ENCODE measurements at regions not wholly inside any gene's neighbourhood (a gene's known extent, or its start where the extent isn't known, plus 50 kb on each side); places are given as distances from the start of the nearest gene placed in this dataset.
"Not testable (repeated sequence)": the region's sequence is repeated elsewhere in the genome, so short reads cannot be mapped to it uniquely, and the experiment has no call there.

DNA sequence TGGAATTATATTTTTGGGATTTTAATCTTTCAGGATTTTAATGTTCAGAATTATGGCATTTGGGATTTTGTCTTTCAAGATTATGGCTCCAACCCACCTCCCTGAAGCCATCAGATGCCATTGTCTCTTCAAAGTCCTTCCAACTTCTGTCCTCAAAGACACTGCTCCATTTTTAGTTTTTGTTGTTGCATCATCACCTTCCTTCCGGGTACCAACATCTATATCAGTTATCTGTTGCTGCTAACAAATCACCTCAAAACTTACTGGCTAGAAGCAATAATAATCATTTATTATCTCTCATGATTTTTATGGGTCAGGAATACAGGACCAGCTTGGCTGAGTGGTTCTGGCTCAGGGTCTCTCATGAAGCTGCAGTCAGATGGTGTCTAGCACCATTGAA, 138.8 kb upstream of the ZBED5 start:
- no peak for DNase-seq

DNA sequence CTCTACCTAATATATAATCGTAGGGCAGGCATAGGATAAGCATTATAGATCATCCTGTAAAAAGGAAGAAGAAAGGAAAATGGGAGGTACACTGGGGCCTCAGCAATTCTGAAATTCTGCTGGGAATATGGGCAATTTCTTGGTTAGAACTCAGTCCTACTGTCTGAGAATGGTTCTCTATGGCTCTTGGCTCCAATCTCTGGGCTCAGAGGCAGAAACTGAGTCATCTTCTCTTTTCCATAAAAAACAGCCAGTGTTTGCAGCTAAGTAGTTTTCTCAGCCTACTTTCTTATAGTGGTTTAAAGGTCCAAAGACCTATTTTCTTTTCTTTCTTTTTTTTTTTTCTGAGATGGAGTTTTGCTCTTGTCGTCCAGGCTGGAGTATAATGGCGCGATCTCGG, 135.8 kb upstream of the ZBED5 start:
- no peak for DNase-seq

DNA sequence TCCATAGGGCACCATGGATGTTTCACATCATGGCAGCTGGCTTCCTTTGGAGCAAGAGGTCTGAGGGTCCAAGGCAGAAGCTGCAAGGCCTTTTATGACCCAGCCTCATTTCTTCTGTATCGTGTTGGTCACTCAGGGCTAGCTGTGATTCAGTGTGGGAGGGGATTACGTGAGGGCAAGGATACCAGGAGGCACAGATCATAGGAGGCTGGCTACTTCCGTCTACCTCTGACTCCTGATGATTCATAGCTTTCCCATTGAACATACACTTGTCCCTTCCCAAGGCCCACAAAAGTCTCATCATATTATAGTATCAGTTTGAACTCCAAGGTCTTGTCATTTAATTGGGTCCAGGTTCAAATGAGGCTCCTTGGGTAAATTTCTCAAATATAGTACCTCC, 135.3 kb upstream of the ZBED5 start:
- no peak for DNase-seq

DNA sequence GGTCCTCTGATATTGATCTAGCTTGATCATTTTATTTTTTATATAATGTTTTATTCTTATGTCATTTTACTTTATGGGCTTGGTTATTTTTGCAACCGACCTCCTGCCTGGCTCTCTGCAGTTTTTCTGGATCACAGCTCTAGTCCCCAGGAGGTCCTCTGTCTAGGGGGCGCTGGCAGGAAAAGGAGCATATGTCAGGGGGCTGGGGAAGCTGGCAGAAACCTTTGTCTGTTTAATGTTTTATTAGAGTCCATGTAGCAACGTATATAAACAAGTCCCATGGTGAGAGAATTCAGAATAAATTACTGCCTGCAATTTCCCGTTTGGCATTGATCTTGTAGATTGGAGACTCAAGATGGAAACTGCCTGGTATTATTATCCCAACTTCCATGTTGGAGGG, 133.5 kb upstream of the ZBED5 start:
- no peak for DNase-seq

DNA sequence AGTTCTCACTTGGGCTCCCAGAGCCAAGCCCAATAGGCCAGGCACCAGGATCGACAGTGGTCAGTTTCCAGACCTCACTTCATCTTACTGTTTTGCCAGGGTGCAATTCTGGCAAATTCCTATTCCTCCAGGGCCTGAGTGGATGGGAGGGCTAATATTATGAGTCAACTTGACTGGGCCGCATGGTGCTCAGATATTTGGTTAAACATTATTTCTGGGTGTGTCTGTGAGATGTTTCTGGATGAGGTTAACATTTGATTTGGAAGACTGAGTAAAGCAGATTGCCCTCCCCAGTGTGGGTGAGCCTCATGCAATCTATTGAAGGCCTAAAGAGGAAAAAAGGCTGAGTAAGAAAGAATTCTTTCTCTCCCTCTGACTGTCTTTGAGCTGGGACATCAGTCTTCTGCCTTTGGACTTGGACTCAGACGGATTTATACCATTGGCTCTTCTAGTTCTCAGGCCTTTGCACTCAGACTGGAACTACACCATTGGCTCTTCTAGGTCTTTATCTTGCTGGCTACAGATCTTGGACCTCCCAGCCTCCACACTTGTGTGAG, 132.9 kb upstream of the ZBED5 start:
- no peak for DNase-seq

DNA sequence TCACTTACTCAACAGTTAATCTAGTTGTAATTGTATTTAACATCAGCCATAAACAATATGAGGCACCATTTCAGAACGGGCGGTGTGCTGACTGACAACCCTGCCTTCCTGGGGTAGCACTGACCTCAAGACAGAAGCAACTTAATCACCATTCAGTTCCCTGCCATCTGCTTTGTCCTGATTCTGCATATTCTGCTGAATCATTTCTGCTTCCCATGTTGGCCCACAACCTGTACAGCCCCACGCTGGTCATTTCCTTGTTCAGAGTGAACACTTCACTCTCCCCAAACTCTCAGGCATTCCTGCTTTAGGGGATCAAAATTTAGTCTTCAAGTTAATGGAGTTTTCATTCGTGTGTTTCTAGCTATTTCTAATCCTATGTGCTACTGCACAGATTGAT, 132.3 kb upstream of the ZBED5 start:
- DNase-seq = no peak

DNA sequence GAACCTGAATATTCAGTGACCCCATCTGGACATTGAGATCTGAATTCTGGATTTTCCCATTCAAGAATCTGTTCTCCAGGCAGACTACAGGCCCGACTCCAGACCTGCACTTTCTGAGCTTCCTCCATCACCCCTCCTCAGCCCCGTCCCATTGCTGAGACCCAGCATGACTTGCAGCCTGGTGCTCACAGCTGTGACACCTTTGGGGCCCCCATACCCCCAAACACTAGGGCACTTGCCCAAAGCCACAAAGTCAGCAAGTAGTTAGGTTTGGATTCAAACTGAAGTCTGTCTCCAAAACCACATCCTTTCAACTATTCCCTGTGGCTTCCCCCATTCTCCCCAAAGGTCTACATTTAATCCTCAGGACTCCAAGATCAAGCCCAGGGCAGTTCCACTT, 128.2 kb upstream of the ZBED5 start:
- DNase-seq = no peak

DNA sequence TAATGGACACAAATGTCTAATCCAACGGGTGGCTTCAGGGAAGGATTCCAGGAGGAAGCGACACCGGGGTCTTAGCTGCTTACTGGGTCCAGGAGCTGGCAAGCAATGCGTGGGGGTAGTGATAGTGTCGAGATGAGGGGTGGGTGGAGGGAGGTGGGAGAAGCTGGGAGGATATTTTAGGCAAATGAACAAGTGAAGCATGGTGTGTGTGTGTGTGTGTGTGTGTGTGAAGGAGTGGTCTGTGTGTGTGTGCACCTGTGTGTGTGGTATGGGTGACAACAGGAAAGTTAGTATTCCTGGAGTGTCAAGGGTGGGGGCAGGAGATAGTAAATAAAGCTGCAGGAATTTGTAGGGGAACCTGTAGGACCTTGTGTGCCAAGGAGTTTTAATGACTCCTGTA, 126.9 kb upstream of the ZBED5 start:
- DNase-seq = no peak

DNA sequence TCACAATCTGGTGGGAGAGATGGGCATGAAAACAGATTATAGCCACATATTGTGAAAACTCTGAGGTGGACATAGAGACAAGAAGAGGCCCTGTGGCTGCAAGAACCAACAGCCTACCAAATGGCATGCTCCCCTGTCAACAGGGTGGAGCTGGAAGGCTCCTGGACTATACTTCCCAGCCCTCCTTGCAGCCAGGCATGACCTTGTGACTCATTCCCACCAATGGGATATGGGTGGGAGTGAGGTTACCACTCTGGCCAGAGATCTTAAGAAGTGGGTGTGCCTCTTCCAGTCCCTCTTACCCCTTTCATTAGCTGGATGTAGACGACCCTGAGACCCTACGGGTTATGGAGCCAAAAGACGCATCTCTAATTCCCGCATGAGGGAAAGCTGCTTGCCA, 126.4 kb upstream of the ZBED5 start:
- DNase-seq = no peak

DNA sequence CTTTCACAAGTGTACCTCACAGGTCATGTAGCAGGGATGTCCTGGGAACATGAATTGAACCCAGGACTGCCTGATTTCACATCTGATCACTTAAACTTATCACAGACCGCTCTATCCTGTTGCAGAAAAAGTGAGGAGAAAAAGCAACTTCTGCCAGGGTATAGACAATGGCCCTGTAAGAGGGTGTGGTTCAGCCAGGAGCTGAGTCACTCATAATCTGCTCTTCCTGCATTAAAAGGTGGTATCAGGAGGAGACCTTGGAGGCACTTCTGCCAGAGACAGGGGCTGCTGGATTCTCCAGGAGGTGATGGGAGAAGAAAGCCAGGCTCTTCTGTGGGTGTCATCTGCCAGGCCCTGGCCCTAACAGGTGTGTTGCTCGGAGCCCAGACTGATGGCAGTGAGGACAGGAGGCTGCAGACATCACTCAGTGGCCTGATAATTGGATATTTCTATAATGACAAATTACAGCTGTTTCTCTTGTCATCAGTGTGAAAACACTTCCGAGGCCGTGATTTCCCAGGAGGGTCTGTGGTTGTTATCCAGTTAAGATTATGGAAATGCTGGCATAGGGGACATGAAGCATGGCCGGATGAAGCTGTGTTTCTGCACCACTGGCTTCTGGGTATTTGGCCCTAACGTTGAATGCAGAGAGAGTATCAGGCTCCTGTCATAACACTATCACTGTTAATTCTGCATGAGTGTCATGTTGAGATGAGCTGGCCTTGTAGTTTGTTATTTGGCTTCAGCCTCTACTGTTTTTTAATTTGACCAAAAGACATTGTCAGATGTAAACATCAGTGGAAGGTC, 125.1 kb upstream of the ZBED5 start:
- DNase-seq = no peak

DNA sequence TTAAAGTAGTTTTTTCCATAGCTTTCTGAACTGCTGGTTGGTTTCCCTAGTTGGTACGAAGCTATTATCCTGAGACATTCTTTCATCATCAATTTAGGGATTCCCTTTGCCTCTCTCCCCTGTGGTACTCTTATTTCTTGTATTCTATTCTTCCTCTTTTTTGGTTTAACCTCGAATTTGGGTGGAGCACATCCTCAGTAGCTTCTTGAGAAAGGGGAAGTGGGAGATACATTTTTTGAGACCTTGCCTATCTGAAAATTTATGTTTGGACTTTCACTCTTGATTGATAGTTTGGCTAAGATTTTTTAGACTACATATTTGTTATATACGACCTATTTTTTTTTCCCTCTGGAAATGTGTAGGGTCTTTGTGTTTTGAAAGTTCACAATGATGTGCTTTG, 121.7 kb upstream of the ZBED5 start:
- no peak for DNase-seq

DNA sequence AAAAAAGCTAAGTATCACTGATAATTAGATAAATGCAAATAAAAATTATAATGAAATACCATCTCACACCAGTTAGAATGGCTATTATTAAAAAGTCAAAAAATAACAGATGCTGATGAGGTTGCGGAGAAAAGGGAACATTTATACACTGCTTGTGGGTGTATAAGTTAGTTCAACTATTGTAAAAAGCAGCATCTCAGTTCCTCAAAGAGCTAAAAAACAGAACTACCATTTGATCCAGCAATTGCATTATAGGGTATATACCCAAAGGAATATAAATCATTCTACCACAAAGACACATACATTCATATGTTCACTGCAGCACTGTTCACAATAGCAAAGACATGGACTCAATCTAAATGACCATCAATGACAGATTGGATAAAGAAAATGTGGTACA, 120.3 kb upstream of the ZBED5 start:
- no peak for DNase-seq

DNA sequence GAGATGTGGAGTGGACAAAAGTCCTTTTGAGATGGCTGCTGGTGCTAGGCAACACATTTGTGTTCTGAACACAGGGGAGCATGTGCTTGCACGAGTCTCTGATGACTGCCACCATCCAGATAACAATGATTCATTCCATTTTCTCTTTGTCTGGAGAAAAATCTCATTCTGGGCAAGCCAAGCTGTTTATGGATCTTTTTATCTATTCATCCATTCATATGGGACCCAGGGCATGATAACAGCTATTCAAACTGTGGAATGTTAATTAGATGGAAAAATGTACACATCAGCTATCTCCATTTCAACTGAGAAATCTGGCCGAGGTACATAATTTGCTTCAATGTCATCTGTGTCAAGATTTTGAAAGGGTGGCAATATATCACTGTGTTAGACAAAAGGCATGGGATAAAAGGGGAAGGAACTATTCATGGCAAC, 117.5 kb upstream of the ZBED5 start:
- DNase-seq = no peak

DNA sequence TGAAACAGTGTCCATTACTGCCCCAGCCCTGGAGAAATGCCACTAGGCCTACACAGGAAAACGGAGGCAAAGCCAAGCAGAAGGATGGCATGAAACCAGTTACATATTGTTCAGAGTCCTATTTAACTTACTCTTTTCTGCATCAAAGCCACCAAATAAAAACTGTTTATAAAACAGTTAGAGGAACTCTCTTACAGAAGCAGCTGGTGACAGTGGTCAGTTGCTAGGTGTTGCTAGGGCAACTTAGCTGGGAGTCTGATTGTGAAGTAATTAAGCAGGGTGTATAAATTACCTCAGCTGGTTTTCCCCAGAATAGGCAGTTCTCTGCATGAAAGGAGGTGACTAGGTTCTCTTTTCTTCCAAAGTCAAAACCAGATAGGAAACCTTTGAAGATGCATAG, 115.6 kb upstream of the ZBED5 start:
- peak; percentile 1 for DNase-seq

DNA sequence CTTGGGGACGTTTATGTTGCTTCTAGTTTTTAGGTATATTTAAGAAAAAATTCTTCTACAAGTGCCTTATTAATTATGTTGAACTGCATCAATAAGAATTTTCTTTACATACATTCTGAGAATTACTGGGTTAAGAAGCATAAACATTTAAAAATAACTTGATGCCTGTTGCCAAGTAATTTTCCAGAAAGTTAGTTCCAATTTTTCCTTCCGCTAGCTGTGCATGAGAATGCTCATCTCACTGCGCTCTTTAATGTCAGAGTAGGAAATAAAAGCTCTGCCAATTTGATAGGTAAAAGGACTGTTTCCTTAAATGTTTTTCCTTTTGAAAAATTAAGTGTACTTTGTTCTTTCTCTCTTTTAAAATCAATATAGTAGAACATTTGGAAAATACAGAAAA, 113.1 kb upstream of the ZBED5 start:
- DNase-seq = no peak

DNA sequence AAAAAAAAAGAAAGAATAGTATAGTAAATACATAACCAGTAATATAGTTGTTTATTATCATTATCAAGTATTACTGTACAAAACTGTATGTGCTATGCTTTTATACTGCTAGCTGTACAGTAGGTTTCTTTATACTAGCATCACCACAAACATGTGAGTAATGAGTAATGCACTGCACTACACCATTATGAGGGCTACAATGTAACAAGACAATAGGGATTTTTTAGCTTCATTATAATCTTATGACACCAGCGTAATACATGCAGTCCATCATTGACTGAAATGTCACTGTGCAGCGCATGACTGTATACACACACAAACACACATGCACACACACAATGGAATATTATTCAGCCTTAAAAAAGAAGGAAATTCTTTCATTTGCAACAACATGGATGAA, 111.5 kb upstream of the ZBED5 start:
- DNase-seq = no peak

DNA sequence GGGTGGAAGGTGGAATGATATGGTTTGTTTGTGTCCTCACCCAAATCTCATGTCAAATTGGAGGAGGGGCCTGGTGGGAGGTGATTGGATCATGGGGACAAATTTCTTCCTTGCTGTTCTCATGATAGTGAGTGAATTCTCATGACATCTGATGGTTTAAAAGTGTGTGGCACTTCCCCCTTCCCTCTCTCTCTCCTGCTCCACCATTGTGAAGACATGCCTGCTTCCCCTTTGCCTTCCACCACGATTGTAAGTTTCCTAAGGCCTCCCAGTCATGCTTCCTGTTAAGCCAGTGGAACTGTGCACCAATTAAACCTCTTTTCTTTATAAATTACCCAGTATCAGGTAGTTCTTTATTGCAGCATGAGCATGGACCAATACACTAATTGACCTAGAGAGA, 99.0 kb upstream of the ZBED5 start:
- not testable (repeated sequence) for DNase-seq

DNA sequence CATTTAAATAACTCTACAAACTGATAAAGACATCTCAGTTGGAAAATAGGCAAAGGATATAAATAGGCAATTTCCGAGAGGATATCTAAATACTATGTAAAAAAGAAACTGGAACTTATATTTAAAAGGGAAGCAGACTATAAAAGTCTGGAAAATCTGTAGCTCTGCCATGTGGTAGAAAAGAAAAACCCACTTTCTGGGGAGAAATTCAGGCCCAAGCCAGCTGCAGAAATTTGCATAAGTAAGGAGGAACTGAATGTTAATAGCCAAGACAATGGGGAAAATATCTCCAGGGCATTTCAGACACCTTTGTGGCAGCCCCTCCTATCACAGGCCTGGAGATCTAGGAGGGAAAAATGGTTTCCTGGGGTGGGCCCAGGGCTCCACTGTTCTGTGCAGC, 97.8 kb upstream of the ZBED5 start:
- no peak for DNase-seq

DNA sequence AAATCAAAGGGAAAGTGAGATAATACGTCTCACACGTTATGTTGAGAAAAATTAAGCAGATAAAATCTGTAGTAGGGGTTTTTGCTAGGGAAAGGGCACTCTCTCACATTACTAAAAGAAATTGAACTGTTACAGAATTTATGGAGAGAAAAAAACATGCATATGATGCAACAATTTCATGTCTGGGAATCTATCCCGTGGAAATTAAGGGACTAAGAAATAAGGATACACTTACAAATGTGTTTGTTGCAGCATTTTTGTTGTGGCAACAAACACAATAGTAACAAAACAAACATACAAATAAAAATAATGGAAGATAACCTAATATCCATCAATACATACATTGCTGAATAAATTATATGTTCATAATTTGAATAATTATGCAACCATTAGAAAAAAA, 96.3 kb upstream of the ZBED5 start:
- no peak for DNase-seq

DNA sequence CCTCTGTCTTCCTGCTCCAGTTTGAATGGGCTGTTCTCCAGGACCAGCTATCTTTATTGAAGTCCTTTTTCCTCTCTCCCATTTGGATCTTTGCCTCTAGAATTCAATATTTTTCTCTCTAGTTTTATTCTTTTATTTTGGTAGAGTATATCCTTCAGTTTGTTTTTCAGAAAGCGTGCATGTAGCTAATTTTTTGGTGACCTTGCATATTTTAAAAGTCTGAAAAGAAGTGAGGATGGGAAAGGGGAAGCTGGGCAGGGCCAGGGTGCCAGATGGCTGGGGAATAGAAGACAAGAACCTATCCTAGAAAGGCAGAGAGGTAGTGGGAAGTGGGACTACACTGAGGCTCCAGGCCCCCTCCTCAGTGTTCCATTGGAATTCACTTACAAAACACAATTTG, 95.0 kb upstream of the ZBED5 start:
- DNase-seq = no peak

DNA sequence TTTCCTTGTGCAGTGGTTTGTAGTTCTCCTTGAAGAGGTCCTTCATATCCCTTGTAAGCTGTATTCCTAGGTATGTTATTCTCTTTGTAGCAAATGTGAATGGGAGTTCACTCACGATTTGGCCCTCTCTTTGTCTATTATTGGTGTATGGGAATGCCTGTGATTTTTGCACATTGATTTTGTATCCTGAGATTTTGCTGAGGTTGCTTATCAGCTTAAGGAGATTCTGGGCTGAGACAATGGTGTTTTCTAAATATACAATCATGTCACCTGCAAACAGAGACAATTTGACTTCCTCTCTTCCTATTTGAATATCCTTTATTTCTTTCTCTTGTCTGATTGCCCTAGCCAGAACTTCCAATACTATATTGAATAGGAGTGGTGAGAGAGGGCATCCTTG, 90.1 kb upstream of the ZBED5 start:
- DNase-seq = not testable (repeated sequence)

DNA sequence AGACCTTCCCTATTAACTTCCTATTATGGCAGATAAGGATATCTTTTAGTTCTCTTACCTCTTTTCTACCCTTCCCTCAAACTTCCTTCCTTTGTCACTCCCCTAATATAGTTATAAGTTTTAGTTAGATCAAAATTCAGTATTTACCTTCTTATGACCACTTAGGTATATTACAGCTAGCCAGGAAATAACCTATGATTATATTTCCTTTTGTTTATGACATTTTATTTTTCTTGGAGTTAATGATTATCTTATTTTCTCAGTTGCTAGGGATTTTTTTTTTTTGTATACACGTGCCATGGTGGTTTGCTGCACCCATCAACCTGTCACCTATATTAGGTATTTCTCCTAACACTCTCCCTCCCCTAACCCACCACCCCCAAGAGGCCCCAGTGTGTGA, 88.2 kb upstream of the ZBED5 start:
- DNase-seq = no peak

DNA sequence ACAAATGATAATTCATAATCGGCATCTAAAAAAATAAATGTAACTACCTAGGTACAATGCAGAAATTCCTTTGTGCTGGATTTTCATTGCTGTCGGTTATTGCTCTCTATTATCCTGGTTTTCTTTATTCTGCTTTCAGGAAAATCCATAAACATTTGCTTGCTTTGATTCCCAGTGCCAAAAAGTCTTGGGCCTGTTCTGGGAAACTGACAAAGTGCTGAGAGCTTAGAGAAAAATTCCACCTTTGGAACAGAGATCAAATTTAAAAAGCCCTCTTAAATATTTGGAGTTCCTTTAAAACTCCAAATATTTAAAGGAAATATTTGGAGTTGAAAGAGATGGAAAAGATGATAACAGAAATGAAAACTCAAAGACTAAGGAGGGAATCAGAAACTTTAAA, 87.3 kb upstream of the ZBED5 start:
- no peak for DNase-seq

DNA sequence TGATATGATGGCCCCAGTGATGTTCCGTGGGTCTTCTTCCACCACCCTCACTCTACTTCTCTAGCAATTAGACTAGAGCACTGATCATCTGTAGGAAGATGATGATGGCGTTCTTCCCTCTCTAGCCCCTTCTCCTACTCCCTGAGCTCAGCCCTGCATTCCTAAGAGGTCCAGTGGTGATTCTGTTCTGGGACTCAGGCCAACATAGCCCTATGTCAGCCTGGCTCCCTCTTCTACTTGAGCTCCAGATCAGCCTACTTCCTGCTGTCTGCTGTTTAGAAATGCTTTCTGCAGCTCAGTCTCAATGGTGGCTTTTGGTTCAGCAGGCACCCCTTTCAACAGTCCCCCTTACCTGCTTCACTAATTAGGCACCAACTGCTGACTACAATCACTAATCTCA, 86.1 kb upstream of the ZBED5 start:
- no peak for DNase-seq

DNA sequence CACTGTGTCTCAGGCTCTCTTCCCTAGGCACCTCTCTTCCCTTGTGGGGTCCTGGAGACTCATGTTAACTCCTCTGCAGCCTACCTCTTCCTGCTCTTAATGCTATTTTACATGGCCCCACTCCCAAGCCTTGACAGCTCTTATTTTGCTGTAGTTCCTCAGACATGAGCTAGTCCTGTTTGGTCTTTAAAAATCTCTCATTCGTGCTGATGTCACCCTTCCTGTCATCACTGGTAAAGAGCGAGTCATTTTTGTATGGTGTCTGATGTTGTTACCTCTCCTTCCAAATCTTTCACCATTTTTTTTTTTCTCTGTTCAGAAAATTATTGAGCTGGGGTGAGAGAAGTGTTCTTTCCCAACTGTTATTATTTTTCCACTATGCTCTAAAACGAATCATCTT, 84.8 kb upstream of the ZBED5 start:
- DNase-seq = no peak

All from NCI-H1436 treated with DMSO at 0.1 percent for 48 hours (cell line).